Astrocyte of the cerebellum (primary cell): ENCODE measurements at regions not wholly inside any gene's neighbourhood (a gene's known extent, or its start where the extent isn't known, plus 50 kb on each side); places are given as distances from the start of the nearest gene placed in this dataset.

Experiments used
- DNase-seq: peaks from one replicate; pipeline ENCODE4 v3.0.0-alpha.2; 2011; ENCODE audit warnings: low read depth
- H3K4me3 ChIP-seq: 2 replicates; pipeline ENCODE4 v1.5.1; 2011; ENCODE audit warnings: mild to moderate bottlenecking, low read depth, low read length, moderate library complexity
- in situ Hi-C: cut with HindIII; loops from 2 replicates; pipeline ENCODE4 v1.10.0; 2017; ENCODE audit warnings: low sequenced_read_pairs
- TF ChIP-seq, protein P1 (sequence below): IDR thresholded peaks from 2 replicates; pipeline ENCODE4 v1.5.1; 2012; ENCODE audit warnings: low read length, low read depth, moderate library complexity, mild to moderate bottlenecking; ENCODE audit errors: missing control alignments

DNA sequence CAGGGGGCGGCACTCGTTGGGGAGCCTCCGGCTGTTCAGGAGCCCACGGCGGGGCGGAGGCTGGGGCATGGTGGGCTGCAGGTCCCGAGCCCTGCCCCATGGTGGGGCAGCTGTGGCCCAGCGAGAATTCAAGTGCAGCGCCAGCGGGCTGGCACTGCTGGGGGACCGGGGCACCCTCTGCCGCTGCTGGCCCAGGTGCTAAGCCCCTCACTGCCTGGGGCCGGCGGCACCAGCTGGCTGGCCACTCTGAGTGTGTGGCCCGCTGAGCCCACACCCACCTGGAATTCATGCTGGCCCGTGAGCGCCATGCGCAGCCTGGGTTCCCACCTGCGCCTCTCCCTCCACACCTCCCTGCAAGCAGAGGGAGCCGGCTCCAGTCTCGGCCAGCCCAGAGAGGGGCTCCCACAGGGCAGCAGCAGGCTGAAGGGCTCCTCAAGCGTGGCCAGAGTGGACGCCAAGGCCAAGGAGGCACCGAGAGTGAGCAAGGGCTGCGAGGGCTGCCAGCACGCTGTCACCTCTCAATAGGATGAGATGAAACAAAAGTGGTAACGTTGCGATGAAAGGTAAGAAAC lies 464.9 kb downstream of the PCDH7 start:
- TF ChIP-seq, protein P1, sequence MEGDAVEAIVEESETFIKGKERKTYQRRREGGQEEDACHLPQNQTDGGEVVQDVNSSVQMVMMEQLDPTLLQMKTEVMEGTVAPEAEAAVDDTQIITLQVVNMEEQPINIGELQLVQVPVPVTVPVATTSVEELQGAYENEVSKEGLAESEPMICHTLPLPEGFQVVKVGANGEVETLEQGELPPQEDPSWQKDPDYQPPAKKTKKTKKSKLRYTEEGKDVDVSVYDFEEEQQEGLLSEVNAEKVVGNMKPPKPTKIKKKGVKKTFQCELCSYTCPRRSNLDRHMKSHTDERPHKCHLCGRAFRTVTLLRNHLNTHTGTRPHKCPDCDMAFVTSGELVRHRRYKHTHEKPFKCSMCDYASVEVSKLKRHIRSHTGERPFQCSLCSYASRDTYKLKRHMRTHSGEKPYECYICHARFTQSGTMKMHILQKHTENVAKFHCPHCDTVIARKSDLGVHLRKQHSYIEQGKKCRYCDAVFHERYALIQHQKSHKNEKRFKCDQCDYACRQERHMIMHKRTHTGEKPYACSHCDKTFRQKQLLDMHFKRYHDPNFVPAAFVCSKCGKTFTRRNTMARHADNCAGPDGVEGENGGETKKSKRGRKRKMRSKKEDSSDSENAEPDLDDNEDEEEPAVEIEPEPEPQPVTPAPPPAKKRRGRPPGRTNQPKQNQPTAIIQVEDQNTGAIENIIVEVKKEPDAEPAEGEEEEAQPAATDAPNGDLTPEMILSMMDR, result no peak
- no peak overlapping the region for H3K4me3 ChIP-seq
- in situ Hi-C loops, result no loop called here
- DNase-seq, result no peak

DNA sequence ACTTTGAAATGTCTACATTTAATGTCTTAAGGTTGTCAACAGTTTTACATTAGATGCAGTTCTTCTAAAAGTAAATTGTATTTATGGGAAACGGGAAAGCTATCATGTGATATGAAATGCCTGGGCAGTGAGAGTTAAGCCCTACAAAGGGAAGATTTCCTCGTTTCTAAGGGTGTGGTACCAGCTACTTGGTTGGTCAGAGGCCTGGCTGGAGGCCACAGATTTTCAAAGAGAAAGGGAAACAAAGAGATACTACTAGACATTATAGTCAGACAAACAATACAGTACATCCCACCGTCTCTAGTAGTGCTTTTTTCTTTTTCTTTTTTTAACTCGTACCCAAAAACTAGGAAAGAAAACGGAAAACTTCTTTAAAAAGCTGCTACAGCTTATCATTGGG lies 467.8 kb downstream of the PCDH7 start:
- no peak overlapping the region for H3K4me3 ChIP-seq
- TF ChIP-seq, protein P1, result no peak
- DNase-seq, result no peak
- in situ Hi-C loops, result no loop called here

DNA sequence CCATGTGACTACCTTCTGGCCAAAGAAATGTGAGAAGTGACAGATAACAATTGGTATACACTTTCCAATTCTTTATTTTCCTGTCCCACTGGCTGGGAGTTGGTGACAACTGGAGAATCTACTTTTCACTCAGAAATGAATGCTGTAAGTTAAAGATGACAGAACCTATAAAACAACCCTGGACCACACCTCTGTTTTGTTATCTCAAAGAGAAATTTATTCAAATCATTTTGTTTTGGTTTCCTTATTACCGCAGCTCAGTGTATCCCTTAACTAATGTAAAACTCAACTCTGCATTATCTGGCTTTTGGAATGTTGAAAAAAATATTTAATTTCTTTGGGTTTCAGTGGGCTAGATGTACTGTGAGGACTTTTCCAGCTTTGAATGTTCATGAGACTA lies 469.8 kb downstream of the PCDH7 start:
- in situ Hi-C loops, result no loop called here
- no peak for DNase-seq
- no peak overlapping the region for H3K4me3 ChIP-seq
- TF ChIP-seq, protein P1, result no peak

DNA sequence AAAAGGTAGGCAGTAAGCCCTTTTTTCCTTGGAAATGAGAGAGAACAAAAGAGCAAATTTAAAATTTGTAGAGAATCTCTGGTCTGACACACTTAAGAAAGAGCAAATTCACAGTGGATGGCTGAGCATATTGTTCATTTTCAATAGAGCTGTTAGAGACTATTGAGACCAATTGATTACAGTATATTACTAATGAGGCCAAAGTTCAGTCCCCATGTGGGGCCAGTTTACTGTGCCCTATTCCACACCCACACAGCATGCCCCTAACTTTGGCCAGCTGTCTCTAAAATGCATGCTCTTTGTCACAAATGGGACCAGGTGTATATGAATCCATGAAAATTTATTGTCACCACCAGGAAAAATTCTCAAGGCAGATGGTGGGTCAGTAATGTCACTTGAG lies 470.5 kb downstream of the PCDH7 start:
- TF ChIP-seq, protein P1, result no peak
- DNase-seq, result no peak
- in situ Hi-C loops, result no loop called here
- H3K4me3 ChIP-seq, result no peak overlapping the region

DNA sequence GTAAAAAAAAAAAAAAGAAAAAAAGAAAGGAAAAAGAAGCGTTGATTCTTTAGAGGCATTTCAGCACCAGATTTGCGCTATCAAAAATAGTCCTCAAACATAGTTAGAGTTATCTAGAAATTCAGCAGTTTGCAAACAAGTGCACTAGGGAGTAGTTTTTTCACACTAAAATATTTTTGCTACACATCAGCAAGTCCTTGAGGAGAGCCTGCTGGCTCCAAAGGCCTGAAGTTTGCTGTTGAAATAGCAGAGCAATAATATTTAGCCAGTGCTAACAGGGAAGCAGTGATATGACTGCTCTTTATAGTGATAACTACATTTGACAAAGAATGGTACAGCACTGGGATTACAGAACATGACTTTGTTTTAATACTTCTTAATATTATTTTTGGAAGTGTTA lies 472.2 kb downstream of the PCDH7 start:
- TF ChIP-seq, protein P1, result no peak
- in situ Hi-C loops, result no loop called here
- no peak overlapping the region for H3K4me3 ChIP-seq
- no peak for DNase-seq

DNA sequence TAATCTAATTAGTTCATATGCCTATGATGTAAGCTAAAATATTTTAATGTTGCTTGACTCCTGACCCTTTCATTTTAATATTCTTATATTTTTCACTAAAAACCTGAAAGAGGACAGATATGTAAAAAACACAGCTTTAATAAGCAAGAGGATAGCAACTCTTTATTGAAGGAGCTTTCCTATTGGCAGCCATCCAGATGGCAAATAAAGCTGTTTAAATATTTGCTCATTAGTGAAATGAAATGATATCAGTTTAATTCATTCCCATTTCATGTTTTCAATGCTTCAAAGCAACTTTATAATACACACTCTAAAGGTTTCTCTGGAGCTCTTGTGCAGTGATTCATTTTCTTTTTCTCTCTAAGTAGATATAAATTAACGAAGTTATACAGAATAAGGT lies 473.4 kb downstream of the PCDH7 start:
- no peak overlapping the region for H3K4me3 ChIP-seq
- in situ Hi-C loops, result no loop called here
- TF ChIP-seq, protein P1, result no peak
- DNase-seq, result no peak

DNA sequence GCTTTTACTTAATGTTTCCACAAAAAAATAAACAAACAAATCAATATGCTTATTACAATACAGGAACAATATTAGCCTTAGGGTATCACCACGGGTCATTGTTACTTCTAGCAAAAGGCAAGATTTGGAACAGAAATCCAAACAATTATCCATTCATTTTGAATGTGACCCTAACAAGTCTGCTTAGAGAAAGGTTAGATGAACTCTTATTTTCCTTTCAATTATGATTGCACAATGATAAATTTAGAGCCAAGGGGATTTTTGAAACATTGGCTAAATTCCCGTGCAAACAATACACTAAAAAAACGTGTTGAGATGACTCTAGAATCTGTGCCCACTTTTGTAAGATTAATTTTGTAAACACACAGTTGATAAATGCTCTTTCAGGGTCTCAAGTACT lies 474.7 kb downstream of the PCDH7 start:
- DNase-seq, result no peak
- H3K4me3 ChIP-seq, result no peak overlapping the region
- in situ Hi-C loops, result no loop called here
- TF ChIP-seq, protein P1, result no peak
